GM06990 (cell line): ENCODE measurements at regions not wholly inside any gene's neighbourhood (a gene's known extent, or its start where the extent isn't known, plus 50 kb on each side); places are given as distances from the start of the nearest gene placed in this dataset.

ENCODE experiments used
- DNase-seq: peaks from one replicate; pipeline ENCODE4 v3.0.0-alpha.2; 2011; ENCODE audit not compliant: insufficient read length; ENCODE audit errors: extremely low read depth
- H3K27me3 ChIP-seq: replicated peaks from 2 replicates; pipeline ENCODE4 v1.6.0; 2011; ENCODE audit warnings: low read length; ENCODE audit not compliant: control insufficient read depth, insufficient read depth
- H3K36me3 ChIP-seq: 2 replicates; pipeline ENCODE4 v1.5.1; 2011; ENCODE audit warnings: low read length; ENCODE audit not compliant: control insufficient read depth, insufficient read depth
- H3K4me3 ChIP-seq: replicated peaks from 2 replicates; pipeline ENCODE4 v1.5.1; 2011; ENCODE audit warnings: low read depth, mild to moderate bottlenecking, control low read depth, low read length
- TF ChIP-seq, protein P1 (sequence below): IDR thresholded peaks from 2 replicates; pipeline ENCODE4 v1.5.1; 2011; ENCODE audit warnings: low read length, control low read depth, mild to moderate bottlenecking, inconsistent platforms; ENCODE audit not compliant: insufficient read depth, poor library complexity, severe bottlenecking

DNA sequence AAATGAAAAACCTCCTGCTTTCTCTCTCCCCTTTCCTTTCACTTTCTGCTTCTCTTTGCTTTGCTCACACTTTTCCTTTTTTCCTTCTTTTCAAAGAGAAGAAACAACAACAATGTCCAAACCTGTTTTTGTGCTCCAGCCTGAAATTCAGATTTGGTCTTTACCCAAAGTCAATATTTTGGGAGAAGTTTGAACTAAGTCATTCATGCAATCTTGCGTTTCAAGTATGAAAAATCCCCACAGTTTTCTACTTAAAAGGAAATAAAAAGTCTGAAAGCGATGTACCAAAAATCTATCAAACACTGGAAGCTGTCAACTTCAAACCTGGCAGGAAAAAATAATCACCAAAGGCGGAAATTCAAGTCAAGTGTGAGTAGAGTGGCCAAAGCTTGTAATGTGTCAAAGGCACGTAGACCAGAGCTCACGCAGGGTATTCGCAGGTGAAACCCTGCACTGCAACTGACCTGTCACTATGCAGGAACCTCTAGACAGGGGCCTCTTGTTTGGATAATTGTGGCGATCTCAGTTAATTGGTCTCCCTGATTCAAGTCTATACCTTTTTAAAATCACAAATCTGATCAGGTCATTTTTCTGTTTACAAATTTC lies 118.8 kb upstream of the GALNT15 start:
- Histone ChIP-seq H3K4me3 (no peak overlapping the region), H3K36me3 (no peaks in the 10 kb centered on the region), H3K27me3 (no peaks in the 10 kb centered on the region; the same call in 1 of the 2 replicates)
- no peak for DNase-seq
- TF ChIP-seq, protein P1, sequence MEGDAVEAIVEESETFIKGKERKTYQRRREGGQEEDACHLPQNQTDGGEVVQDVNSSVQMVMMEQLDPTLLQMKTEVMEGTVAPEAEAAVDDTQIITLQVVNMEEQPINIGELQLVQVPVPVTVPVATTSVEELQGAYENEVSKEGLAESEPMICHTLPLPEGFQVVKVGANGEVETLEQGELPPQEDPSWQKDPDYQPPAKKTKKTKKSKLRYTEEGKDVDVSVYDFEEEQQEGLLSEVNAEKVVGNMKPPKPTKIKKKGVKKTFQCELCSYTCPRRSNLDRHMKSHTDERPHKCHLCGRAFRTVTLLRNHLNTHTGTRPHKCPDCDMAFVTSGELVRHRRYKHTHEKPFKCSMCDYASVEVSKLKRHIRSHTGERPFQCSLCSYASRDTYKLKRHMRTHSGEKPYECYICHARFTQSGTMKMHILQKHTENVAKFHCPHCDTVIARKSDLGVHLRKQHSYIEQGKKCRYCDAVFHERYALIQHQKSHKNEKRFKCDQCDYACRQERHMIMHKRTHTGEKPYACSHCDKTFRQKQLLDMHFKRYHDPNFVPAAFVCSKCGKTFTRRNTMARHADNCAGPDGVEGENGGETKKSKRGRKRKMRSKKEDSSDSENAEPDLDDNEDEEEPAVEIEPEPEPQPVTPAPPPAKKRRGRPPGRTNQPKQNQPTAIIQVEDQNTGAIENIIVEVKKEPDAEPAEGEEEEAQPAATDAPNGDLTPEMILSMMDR = no peak

GRCh38 chr3:16056217-16056616 lies 118.3 kb upstream of the GALNT15 start:
- Histone ChIP-seq H3K27me3 (no peaks in the 10 kb centered on the region; the same call in 1 of the 2 replicates), H3K36me3 (no peaks in the 10 kb centered on the region), H3K4me3 (no peak overlapping the region)
- DNase-seq = no peak
- TF ChIP-seq, protein P1 = no peak

DNA sequence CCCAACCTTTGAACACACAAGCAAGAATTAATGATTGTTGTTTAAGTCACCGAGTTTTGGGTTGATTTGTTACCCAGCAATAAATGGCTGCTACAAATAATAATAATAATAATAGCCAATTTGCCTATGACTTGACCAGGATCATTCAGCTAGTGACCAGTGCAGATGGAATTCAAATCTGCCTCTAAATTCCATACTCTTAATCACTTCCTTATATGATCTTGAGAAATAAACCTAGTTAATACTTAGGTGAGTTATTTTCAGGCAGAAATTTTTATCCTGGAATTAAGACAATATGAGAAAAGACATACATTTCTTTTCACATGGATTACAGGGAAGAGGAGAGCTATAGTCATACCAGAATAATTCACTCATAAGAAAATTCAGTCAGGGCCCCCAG lies 116.0 kb upstream of the GALNT15 start:
- TF ChIP-seq, protein P1 = no peak
- H3K27me3 ChIP-seq = no peaks in the 10 kb centered on the region; the same call in 1 of the 2 replicates
- no peak for DNase-seq

DNA sequence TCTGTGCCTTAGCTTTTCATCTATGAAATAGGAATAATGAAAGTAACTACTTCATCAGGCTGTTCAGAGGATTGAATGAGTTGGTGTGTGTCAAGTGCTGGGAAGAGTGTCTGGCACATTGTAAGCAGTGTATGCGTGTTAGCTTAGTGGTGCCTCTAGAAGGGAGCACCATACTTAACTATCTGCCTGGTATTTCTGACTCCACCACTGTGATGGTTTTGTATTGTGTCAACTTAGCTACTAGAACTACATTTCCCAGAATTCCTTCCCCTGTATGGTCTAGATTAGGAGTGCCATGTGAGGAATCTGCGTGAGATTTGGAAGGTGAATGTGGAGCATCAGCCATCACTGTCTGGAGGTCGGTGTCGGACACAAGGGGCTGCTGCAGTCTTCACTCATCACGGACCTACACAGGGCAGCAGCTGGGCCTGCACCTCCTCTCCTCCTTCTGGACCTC lies 115.4 kb upstream of the GALNT15 start:
- no peaks in the 10 kb centered on the region for H3K36me3 ChIP-seq
- H3K4me3 ChIP-seq = no peak overlapping the region
- TF ChIP-seq, protein P1 = no peak
- no peak for DNase-seq
- H3K27me3 ChIP-seq = no peaks in the 10 kb centered on the region; the same call in 1 of the 2 replicates

More for the DNA sequence above, 116.0 kb upstream of the GALNT15 start:
- no peak overlapping the region for H3K4me3 ChIP-seq
- H3K36me3 ChIP-seq = no peaks in the 10 kb centered on the region

DNA sequence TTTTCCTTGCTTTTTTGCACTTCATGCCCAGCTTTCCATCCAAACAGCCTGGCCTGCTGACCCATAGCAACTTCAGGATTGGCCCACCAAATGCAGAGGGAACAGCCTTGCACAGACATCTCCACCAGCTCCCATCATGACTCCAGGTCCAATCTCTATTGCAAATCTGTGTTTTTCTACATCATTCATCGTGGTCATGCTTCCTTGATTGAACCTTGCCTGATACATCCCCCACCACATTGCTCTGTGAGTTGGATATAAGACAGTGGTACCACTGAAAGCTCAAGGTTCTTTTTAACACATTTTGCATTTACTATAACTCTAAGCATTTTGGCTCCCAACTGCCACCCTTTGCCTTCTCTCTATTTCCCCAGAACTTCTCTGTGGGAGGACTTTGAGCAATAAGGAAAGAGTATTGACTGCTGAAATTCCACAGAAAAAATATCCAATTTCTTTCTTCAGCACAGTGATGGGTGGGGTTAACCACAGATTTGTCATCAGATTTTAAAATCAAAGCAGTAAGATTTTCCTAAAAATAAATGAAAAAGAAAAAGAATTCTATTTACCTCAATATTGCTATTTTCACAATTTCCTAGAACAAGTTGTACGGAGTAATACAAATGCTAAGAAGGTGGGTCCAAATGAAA lies 114.6 kb upstream of the GALNT15 start:
- no peak overlapping the region for H3K4me3 ChIP-seq
- no peaks in the 10 kb centered on the region for H3K27me3 ChIP-seq
- H3K36me3 ChIP-seq = no peaks in the 10 kb centered on the region
- DNase-seq = no peak
- TF ChIP-seq, protein P1 = no peak
